ENCODE measurements at regions not wholly inside any gene's neighbourhood (a gene's known extent, or its start where the extent isn't known, plus 50 kb on each side); places are given as distances from the start of the nearest gene placed in this dataset.
"Not testable (repeated sequence)": the region's sequence is repeated elsewhere in the genome, so short reads cannot be mapped to it uniquely, and the experiment has no call there.

- ChIA-PET CTCF (no interaction called here), POLR2A (no interaction called here)
- Mint-ChIP-seq H3K27me3 (peaks cover 5% of the 10 kb centered on the region), H3K4me3 (no peak overlapping the region), H3K9me3 (ENCODE audit: low read depth) (no peaks in the 10 kb centered on the region), H3K27ac (no peak overlapping the region), H3K36me3 (ENCODE audit: low read depth) (no peaks in the 10 kb centered on the region), H3K4me1 (no peaks in the 10 kb centered on the region)
- intact Hi-C loops (cut with DNase I, micrococcal nuclease), result no loop called here
- ATAC-seq, result no peak
- DNase-seq, result no peak
Observed at GRCh38 chr2:23027396-23027795, 357.6 kb upstream of the KLHL29 start.

GRCh38 chr2:23028106-23028505 lies 356.9 kb upstream of the KLHL29 start:
- DNase-seq, result no peak
- intact Hi-C loops (cut with DNase I, micrococcal nuclease), result no loop called here
- Mint-ChIP-seq H3K9me3 (ENCODE audit: low read depth) (no peaks in the 10 kb centered on the region), H3K27ac (no peak overlapping the region), H3K27me3 (peaks cover 5% of the 10 kb centered on the region), H3K36me3 (ENCODE audit: low read depth) (no peaks in the 10 kb centered on the region), H3K4me3 (no peak overlapping the region), H3K4me1 (no peaks in the 10 kb centered on the region)
- ATAC-seq, result no peak
- CTCF ChIA-PET, result no interaction called here
- POLR2A ChIA-PET, result no interaction called here

- intact Hi-C loops (cut with DNase I, micrococcal nuclease), result no loop called here
Observed at GRCh38 chr2:23029111-23029510, 355.9 kb upstream of the KLHL29 start.

GRCh38 chr2:23029951-23030350 lies 355.0 kb upstream of the KLHL29 start:
- Mint-ChIP-seq H3K36me3 (ENCODE audit: low read depth) (no peaks in the 10 kb centered on the region), H3K4me1 (no peaks in the 10 kb centered on the region), H3K9me3 (ENCODE audit: low read depth) (no peaks in the 10 kb centered on the region), H3K4me3 (no peak overlapping the region), H3K27me3 (peaks cover 5% of the 10 kb centered on the region), H3K27ac (no peak overlapping the region)
- intact Hi-C loops (cut with DNase I, micrococcal nuclease), result no loop called here
- DNase-seq, result no peak
- ChIA-PET POLR2A (no interaction called here), CTCF (no interaction called here)
- ATAC-seq, result no peak

More at GRCh38 chr2:23029111-23029510, 355.9 kb upstream of the KLHL29 start:
- no peak overlapping the region for H3K27ac Mint-ChIP-seq
- ATAC-seq, result no peak
- DNase-seq, result no peak
- H3K27me3 Mint-ChIP-seq, result peaks cover 5% of the 10 kb centered on the region
- H3K9me3 Mint-ChIP-seq (ENCODE audit: low read depth), result no peaks in the 10 kb centered on the region
- no peaks in the 10 kb centered on the region for H3K36me3 Mint-ChIP-seq (ENCODE audit: low read depth)
- CTCF ChIA-PET, result no interaction called here
- POLR2A ChIA-PET, result no interaction called here
- no peak overlapping the region for H3K4me3 Mint-ChIP-seq
- no peaks in the 10 kb centered on the region for H3K4me1 Mint-ChIP-seq

- ChIA-PET POLR2A (no interaction called here), CTCF (interaction anchor here (1.1 kb wide), 1 partner anchor 317 kb away, joined by 5 read pairs; no protein-coding TSS in a partner anchor)
- H3K27ac Mint-ChIP-seq, result no peak overlapping the region
- H3K36me3 Mint-ChIP-seq (ENCODE audit: low read depth), result no peaks in the 10 kb centered on the region
- H3K4me1 Mint-ChIP-seq, result no peaks in the 10 kb centered on the region
- intact Hi-C loops (cut with DNase I, micrococcal nuclease), result no loop called here
- DNase-seq, result no peak
- H3K27me3 Mint-ChIP-seq, result peaks cover 3% of the 10 kb centered on the region
- no peaks in the 10 kb centered on the region for H3K9me3 Mint-ChIP-seq (ENCODE audit: low read depth)
- no peak for ATAC-seq
- no peak overlapping the region for H3K4me3 Mint-ChIP-seq
Observed at GRCh38 chr2:23034996-23035395, 350.0 kb upstream of the KLHL29 start.

- CTCF ChIA-PET, result no interaction called here
- intact Hi-C loops (cut with DNase I, micrococcal nuclease), result no loop called here
- no peaks in the 10 kb centered on the region for H3K4me1 Mint-ChIP-seq
- no peaks in the 10 kb centered on the region for H3K9me3 Mint-ChIP-seq (ENCODE audit: low read depth)
- no peak overlapping the region for H3K27ac Mint-ChIP-seq
- DNase-seq (no peak), ATAC-seq (no peak)
- no peaks in the 10 kb centered on the region for H3K36me3 Mint-ChIP-seq (ENCODE audit: low read depth)
- H3K27me3 Mint-ChIP-seq, result peaks cover 2% of the 10 kb centered on the region
- POLR2A ChIA-PET, result no interaction called here
- no peak overlapping the region for H3K4me3 Mint-ChIP-seq
Observed at GRCh38 chr2:23036629-23037028, 348.4 kb upstream of the KLHL29 start.

GRCh38 chr2:23037596-23037995 lies 347.4 kb upstream of the KLHL29 start:
- Mint-ChIP-seq H3K4me3 (no peak overlapping the region), H3K27me3 (no peaks in the 10 kb centered on the region), H3K4me1 (no peaks in the 10 kb centered on the region), H3K27ac (no peak overlapping the region), H3K36me3 (ENCODE audit: low read depth) (no peaks in the 10 kb centered on the region), H3K9me3 (ENCODE audit: low read depth) (no peaks in the 10 kb centered on the region)
- no peak for DNase-seq
- ChIA-PET CTCF (interaction anchor here (0.7 kb wide), 1 partner anchor 495 kb away, joined by 3 read pairs; no protein-coding TSS in a partner anchor), POLR2A (no interaction called here)
- intact Hi-C loops (cut with DNase I, micrococcal nuclease), result no loop called here
- ATAC-seq, result no peak

- H3K9me3 Mint-ChIP-seq (ENCODE audit: low read depth), result peaks cover 2% of the 10 kb centered on the region
- intact Hi-C loops (cut with DNase I, micrococcal nuclease), result no loop called here
- H3K36me3 Mint-ChIP-seq (ENCODE audit: low read depth), result no peaks in the 10 kb centered on the region
- peaks cover 8% of the 10 kb centered on the region for H3K27me3 Mint-ChIP-seq
- H3K27ac Mint-ChIP-seq, result no peak overlapping the region
- no peaks in the 10 kb centered on the region for H3K4me1 Mint-ChIP-seq
- no peak for ATAC-seq
- ChIA-PET CTCF (no interaction called here), POLR2A (no interaction called here)
- H3K4me3 Mint-ChIP-seq, result no peak overlapping the region
- DNase-seq, result no peak
Observed at GRCh38 chr2:23041443-23041842, 343.5 kb upstream of the KLHL29 start.

- ATAC-seq (no peak), DNase-seq (no peak)
- ChIA-PET CTCF (no interaction called here), POLR2A (no interaction called here)
- intact Hi-C loops (cut with DNase I, micrococcal nuclease), result no loop called here
- Mint-ChIP-seq H3K9me3 (ENCODE audit: low read depth) (peaks cover 2% of the 10 kb centered on the region), H3K4me1 (no peaks in the 10 kb centered on the region), H3K36me3 (ENCODE audit: low read depth) (no peaks in the 10 kb centered on the region), H3K27me3 (peaks cover 8% of the 10 kb centered on the region), H3K4me3 (no peak overlapping the region), H3K27ac (no peak overlapping the region)
Observed at GRCh38 chr2:23042216-23042906, 342.6 kb upstream of the KLHL29 start.

GRCh38 chr2:23050388-23050787 lies 334.6 kb upstream of the KLHL29 start:
- Mint-ChIP-seq H3K27ac (no peak overlapping the region), H3K36me3 (ENCODE audit: low read depth) (no peaks in the 10 kb centered on the region), H3K9me3 (ENCODE audit: low read depth) (no peaks in the 10 kb centered on the region), H3K4me3 (no peak overlapping the region), H3K27me3 (no peaks in the 10 kb centered on the region), H3K4me1 (no peaks in the 10 kb centered on the region)
- intact Hi-C loops (cut with DNase I, micrococcal nuclease), result no loop called here
- ChIA-PET CTCF (no interaction called here), POLR2A (no interaction called here)
- DNase-seq, result no peak
- no peak for ATAC-seq

- Mint-ChIP-seq H3K27ac (no peak overlapping the region), H3K4me1 (no peaks in the 10 kb centered on the region), H3K27me3 (no peaks in the 10 kb centered on the region), H3K36me3 (ENCODE audit: low read depth) (no peaks in the 10 kb centered on the region), H3K9me3 (ENCODE audit: low read depth) (no peaks in the 10 kb centered on the region), H3K4me3 (no peak overlapping the region)
- ChIA-PET POLR2A (no interaction called here), CTCF (no interaction called here)
- no peak for ATAC-seq
- DNase-seq, result no peak
- intact Hi-C loops (cut with DNase I, micrococcal nuclease), result no loop called here
Observed at GRCh38 chr2:23053601-23054000, 331.4 kb upstream of the KLHL29 start.

- Mint-ChIP-seq H3K27ac (no peak overlapping the region), H3K9me3 (ENCODE audit: low read depth) (no peaks in the 10 kb centered on the region), H3K27me3 (peaks cover 1% of the 10 kb centered on the region), H3K4me1 (no peaks in the 10 kb centered on the region), H3K36me3 (ENCODE audit: low read depth) (no peaks in the 10 kb centered on the region), H3K4me3 (no peak overlapping the region)
- DNase-seq, result no peak
- intact Hi-C loops (cut with DNase I, micrococcal nuclease), result no loop called here
- ChIA-PET POLR2A (no interaction called here), CTCF (no interaction called here)
- ATAC-seq, result no peak
Observed at GRCh38 chr2:23055251-23055650, 329.7 kb upstream of the KLHL29 start.

GRCh38 chr2:23056846-23057245 lies 328.1 kb upstream of the KLHL29 start:
- DNase-seq; H3K36me3 Mint-ChIP-seq (ENCODE audit: low read depth); POLR2A ChIA-PET; H3K4me3 Mint-ChIP-seq; H3K27me3 Mint-ChIP-seq; H3K4me1 Mint-ChIP-seq; intact Hi-C loops (cut with DNase I, micrococcal nuclease); ATAC-seq; H3K9me3 Mint-ChIP-seq (ENCODE audit: low read depth); H3K27ac Mint-ChIP-seq: not testable (repeated sequence)
- CTCF ChIA-PET, result interaction anchor here (0.7 kb wide), 1 partner anchor 35 kb away, joined by 3 read pairs; no protein-coding TSS in a partner anchor

Measured in activated CD4-positive, alpha-beta T cell treated with anti-CD3 and anti-CD28 coated beads for 36 hours (primary cell).